ENCODE measurements at regions not wholly inside any gene's neighbourhood (a gene's known extent, or its start where the extent isn't known, plus 50 kb on each side); places are given as distances from the start of the nearest gene placed in this dataset.

DNA sequence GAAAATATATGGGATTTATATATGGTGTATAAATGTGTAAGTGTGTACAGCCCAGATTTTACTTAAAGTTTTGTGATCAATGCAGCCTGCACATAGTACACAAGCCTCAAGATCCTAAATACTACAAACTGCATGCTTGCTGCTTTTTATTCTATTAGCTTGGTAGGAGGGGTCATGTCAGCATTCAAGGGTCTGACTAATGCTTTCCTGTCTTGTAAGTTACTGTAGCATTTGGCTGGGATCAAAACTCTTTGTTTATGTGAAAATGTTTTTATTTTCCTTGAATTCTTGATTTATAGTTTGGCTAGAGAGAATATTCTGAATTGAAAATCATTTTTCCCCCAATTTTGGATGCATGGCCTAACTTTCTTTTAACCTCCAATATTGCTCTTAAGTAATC, 370.9 kb downstream of the NSUN3 start:
- H3K36me3 Mint-ChIP-seq (ENCODE audit: low read depth): no peaks in the 10 kb centered on the region
- no peaks in the 10 kb centered on the region for H3K9me2 ChIP-seq (ENCODE audit: insufficient read depth)

More for the DNA sequence above, 370.9 kb downstream of the NSUN3 start:
- H4K20me1 ChIP-seq (replicated peaks; ENCODE audit: insufficient read depth): no peaks in the 10 kb centered on the region
- peaks cover 3% of the 10 kb centered on the region; the same call in 1 of the 3 replicates for H3K9me3 Mint-ChIP-seq
- no peak overlapping the region for H3K27ac Mint-ChIP-seq
- no peak for DNase-seq (ENCODE audit: low spot score)
- no peak overlapping the region for H3K27ac ChIP-seq (ENCODE audit: low read depth)
- no peak overlapping the region for H3K4me2 ChIP-seq
- H3K4me1 Mint-ChIP-seq: peaks cover 11% of the 10 kb centered on the region
- TF ChIP-seq ZNF114 (CRISPR knock-in tag; IDR thresholded peaks at IDR 0.05) (no peak), CREB1 (CRISPR knock-in tag; IDR thresholded peaks at IDR 0.05; ENCODE audit: low read depth) (no peak), EZH2 (IDR thresholded peaks at IDR 0.05; ENCODE audit: low read depth, unreplicated experiment) (no peak), EZH2phosphoT487 (IDR thresholded peaks at IDR 0.05; ENCODE audit: unreplicated experiment) (no peak), STAT1 (IDR thresholded peaks at IDR 0.05; ENCODE audit: unreplicated experiment) (no peak), NANOG (IDR thresholded peaks at IDR 0.05; ENCODE audit: borderline replicate concordance) (no peak), ZNF331 (CRISPR knock-in tag; IDR thresholded peaks at IDR 0.05; ENCODE audit: low read depth) (no peak), POLR2AphosphoS5 (IDR thresholded peaks at IDR 0.05; ENCODE audit: low read depth) (no peak), JUNB (IDR thresholded peaks at IDR 0.05; ENCODE audit: unreplicated experiment) (no peak)
- TF ChIP-seq, protein P1, sequence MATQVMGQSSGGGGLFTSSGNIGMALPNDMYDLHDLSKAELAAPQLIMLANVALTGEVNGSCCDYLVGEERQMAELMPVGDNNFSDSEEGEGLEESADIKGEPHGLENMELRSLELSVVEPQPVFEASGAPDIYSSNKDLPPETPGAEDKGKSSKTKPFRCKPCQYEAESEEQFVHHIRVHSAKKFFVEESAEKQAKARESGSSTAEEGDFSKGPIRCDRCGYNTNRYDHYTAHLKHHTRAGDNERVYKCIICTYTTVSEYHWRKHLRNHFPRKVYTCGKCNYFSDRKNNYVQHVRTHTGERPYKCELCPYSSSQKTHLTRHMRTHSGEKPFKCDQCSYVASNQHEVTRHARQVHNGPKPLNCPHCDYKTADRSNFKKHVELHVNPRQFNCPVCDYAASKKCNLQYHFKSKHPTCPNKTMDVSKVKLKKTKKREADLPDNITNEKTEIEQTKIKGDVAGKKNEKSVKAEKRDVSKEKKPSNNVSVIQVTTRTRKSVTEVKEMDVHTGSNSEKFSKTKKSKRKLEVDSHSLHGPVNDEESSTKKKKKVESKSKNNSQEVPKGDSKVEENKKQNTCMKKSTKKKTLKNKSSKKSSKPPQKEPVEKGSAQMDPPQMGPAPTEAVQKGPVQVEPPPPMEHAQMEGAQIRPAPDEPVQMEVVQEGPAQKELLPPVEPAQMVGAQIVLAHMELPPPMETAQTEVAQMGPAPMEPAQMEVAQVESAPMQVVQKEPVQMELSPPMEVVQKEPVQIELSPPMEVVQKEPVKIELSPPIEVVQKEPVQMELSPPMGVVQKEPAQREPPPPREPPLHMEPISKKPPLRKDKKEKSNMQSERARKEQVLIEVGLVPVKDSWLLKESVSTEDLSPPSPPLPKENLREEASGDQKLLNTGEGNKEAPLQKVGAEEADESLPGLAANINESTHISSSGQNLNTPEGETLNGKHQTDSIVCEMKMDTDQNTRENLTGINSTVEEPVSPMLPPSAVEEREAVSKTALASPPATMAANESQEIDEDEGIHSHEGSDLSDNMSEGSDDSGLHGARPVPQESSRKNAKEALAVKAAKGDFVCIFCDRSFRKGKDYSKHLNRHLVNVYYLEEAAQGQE (IDR thresholded peaks at IDR 0.05; ENCODE audit: unreplicated experiment): no peak
- TF ChIP-seq, protein P2, sequence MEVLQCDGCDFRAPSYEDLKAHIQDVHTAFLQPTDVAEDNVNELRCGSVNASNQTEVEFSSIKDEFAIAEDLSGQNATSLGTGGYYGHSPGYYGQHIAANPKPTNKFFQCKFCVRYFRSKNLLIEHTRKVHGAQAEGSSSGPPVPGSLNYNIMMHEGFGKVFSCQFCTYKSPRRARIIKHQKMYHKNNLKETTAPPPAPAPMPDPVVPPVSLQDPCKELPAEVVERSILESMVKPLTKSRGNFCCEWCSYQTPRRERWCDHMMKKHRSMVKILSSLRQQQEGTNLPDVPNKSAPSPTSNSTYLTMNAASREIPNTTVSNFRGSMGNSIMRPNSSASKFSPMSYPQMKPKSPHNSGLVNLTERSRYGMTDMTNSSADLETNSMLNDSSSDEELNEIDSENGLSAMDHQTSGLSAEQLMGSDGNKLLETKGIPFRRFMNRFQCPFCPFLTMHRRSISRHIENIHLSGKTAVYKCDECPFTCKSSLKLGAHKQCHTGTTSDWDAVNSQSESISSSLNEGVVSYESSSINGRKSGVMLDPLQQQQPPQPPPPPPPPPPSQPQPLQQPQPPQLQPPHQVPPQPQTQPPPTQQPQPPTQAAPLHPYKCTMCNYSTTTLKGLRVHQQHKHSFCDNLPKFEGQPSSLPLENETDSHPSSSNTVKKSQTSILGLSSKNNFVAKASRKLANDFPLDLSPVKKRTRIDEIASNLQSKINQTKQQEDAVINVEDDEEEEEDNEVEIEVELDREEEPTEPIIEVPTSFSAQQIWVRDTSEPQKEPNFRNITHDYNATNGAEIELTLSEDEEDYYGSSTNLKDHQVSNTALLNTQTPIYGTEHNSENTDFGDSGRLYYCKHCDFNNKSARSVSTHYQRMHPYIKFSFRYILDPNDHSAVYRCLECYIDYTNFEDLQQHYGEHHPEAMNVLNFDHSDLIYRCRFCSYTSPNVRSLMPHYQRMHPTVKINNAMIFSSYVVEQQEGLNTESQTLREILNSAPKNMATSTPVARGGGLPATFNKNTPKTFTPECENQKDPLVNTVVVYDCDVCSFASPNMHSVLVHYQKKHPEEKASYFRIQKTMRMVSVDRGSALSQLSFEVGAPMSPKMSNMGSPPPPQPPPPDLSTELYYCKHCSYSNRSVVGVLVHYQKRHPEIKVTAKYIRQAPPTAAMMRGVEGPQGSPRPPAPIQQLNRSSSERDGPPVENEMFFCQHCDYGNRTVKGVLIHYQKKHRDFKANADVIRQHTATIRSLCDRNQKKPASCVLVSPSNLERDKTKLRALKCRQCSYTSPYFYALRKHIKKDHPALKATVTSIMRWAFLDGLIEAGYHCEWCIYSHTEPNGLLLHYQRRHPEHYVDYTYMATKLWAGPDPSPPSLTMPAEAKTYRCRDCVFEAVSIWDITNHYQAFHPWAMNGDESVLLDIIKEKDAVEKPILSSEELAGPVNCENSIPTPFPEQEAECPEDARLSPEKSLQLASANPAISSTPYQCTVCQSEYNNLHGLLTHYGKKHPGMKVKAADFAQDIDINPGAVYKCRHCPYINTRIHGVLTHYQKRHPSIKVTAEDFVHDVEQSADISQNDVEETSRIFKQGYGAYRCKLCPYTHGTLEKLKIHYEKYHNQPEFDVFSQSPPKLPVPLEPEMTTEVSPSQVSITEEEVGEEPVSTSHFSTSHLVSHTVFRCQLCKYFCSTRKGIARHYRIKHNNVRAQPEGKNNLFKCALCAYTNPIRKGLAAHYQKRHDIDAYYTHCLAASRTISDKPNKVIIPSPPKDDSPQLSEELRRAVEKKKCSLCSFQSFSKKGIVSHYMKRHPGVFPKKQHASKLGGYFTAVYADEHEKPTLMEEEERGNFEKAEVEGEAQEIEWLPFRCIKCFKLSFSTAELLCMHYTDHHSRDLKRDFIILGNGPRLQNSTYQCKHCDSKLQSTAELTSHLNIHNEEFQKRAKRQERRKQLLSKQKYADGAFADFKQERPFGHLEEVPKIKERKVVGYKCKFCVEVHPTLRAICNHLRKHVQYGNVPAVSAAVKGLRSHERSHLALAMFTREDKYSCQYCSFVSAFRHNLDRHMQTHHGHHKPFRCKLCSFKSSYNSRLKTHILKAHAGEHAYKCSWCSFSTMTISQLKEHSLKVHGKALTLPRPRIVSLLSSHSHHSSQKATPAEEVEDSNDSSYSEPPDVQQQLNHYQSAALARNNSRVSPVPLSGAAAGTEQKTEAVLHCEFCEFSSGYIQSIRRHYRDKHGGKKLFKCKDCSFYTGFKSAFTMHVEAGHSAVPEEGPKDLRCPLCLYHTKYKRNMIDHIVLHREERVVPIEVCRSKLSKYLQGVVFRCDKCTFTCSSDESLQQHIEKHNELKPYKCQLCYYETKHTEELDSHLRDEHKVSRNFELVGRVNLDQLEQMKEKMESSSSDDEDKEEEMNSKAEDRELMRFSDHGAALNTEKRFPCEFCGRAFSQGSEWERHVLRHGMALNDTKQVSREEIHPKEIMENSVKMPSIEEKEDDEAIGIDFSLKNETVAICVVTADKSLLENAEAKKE (CRISPR knock-in tag; IDR thresholded peaks at IDR 0.05): no peak
- TF ChIP-seq, protein P3, sequence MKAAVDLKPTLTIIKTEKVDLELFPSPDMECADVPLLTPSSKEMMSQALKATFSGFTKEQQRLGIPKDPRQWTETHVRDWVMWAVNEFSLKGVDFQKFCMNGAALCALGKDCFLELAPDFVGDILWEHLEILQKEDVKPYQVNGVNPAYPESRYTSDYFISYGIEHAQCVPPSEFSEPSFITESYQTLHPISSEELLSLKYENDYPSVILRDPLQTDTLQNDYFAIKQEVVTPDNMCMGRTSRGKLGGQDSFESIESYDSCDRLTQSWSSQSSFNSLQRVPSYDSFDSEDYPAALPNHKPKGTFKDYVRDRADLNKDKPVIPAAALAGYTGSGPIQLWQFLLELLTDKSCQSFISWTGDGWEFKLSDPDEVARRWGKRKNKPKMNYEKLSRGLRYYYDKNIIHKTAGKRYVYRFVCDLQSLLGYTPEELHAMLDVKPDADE (IDR thresholded peaks at IDR 0.05): no peak
- TF ChIP-seq, protein P4, sequence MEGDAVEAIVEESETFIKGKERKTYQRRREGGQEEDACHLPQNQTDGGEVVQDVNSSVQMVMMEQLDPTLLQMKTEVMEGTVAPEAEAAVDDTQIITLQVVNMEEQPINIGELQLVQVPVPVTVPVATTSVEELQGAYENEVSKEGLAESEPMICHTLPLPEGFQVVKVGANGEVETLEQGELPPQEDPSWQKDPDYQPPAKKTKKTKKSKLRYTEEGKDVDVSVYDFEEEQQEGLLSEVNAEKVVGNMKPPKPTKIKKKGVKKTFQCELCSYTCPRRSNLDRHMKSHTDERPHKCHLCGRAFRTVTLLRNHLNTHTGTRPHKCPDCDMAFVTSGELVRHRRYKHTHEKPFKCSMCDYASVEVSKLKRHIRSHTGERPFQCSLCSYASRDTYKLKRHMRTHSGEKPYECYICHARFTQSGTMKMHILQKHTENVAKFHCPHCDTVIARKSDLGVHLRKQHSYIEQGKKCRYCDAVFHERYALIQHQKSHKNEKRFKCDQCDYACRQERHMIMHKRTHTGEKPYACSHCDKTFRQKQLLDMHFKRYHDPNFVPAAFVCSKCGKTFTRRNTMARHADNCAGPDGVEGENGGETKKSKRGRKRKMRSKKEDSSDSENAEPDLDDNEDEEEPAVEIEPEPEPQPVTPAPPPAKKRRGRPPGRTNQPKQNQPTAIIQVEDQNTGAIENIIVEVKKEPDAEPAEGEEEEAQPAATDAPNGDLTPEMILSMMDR (conservative IDR thresholded peaks at IDR 0.05; ENCODE audit: low read depth in 2 of 2): no peak
- H3K4me1 ChIP-seq (ENCODE audit: insufficient read depth): peaks cover 4% of the 10 kb centered on the region; the same call in 1 of the 2 replicates
- no peaks in the 10 kb centered on the region for H3K27me3 ChIP-seq (ENCODE audit: insufficient read depth)
- no peak overlapping the region for H2AFZ ChIP-seq
- ATAC-seq: no peak
- no peak overlapping the region for H3K4me3 Mint-ChIP-seq
- no peaks in the 10 kb centered on the region for H3K36me3 ChIP-seq (ENCODE audit: insufficient read depth)
- H3K4me3 ChIP-seq: no peak overlapping the region
- no peaks in the 10 kb centered on the region for H3K79me2 ChIP-seq (replicated peaks; ENCODE audit: insufficient read depth)
- H3F3A ChIP-seq (replicated peaks; ENCODE audit: low read depth): no peaks in the 10 kb centered on the region
- no peaks in the 10 kb centered on the region for H3K27me3 Mint-ChIP-seq (ENCODE audit: insufficient read depth, low read depth, poor library complexity)

All from GM23338 (cell line).